HG02642 (cell line): ENCODE measurements at regions not wholly inside any gene's neighbourhood (a gene's known extent, or its start where the extent isn't known, plus 50 kb on each side); places are given as distances from the start of the nearest gene placed in this dataset.

Experiments used
- ATAC-seq: cut with Tn5 transposase; IDR thresholded peaks from one replicate; pipeline ENCODE4 v1.9.1; 2021; ENCODE audit warnings: mild to moderate bottlenecking; ENCODE audit not compliant: unreplicated experiment, poor library complexity

DNA sequence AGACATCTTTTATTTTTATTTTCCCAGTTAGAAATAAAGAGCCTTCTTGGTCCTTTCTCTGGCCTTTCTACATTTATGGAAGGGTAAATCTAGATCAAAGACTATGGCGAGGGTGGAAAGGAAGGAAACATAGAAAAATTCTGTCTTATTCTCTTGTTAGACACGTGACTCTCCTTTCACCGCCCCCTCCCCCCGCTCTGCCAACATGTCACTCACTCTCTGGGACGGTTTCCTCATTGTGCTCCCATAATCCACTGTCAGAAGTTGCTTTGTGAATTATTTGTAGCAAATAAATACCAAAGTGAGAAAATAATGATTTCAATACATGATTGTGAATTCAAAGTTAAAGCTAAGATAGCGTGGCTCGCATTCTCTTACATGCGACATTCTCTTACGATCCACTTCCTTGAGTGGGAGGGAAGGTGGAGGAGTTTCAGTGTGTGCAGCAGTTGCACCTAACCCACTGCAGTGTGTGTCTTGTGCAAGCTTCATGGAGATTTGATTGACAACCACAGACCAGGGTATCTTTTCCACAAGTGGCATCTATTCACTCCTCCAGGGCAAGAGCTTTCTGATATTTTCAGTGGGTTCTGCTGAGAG lies 423.0 kb upstream of the KIF2A start:
- no peak for ATAC-seq

DNA sequence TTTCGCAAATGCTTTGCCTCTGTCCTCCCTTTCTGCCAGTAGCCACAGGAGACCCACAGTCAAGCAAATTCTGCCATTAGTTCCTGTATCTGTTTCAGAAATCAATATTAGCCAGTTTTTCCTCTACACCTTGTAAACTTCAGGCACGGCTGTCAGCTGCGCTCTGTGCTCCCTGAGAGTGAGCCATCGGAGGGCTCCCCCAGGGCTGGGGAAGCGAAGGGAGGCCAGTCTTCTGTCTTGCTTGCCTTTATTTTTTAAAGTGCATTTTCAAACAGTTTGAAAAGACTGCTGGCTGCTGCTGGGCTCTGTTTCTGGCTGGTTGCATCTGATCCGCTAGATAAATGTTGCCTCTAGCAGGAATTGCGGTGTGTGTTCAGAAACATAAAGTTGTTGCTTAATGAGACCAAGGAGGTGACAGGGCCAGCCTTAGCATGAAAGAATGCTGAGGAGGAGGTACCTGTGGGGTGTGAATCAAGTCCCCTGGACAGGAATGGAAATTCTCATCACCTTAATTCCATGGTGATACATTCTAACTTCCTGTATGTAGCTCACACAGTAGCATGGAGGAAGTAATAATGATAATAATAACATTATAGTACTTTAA lies 421.7 kb upstream of the KIF2A start:
- no peak for ATAC-seq

DNA sequence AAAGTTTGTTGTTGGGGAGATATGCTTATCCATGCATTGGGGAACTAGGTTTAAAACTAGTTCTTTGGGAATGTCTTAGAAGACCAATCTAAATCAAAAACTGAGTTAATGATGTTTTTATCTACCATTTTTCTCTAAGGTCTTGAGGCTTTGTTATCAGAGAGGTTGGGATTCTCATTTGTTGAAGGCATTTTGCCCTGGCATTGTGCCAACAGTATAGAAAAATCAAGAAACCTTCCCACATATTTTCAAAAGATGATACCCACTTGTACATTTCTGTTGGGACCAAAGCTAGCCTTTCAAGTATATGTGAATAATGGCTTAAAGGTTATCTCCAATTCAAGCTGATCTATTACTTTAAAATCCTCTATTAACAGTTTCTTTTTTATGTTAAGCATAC lies 419.8 kb upstream of the KIF2A start:
- ATAC-seq = no peak

DNA sequence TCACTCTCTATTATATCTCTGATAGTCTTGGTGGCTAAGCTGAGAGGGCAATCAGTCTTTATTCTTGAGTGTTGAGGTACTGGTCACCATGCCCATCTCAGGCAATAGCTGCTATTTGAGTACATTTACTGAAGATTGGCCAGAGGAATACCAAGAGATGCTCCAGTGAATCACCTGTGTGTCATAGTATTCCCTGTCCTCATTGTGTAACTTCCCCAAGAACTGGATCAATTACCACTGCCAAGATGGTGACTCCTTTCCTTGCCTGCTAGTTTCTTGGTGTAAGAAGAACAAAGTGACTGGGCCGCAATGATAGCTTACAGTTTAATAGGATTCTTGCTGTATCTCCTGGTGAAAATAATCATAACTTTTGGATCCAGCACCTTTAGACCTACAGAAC lies 418.7 kb upstream of the KIF2A start:
- no peak for ATAC-seq

DNA sequence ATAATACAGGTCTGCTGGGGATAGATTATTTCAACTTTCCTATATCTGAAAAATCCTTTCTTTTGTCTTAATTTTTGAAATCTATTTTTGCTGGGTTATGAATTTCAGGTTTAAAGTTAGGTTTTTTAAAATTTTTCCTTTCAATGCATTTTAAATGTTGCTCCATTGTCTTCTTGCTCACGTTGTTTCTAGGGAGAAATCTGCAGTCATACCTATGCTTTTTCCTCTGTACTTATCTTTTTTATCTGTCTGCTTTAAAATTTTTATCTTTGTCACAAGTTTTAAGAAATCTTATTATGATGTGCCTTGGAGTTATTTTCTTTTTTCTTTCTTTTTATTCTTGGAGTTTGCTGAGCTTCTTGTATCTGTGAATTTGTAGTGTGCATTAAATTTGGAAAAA lies 412.0 kb upstream of the KIF2A start:
- ATAC-seq = no peak

DNA sequence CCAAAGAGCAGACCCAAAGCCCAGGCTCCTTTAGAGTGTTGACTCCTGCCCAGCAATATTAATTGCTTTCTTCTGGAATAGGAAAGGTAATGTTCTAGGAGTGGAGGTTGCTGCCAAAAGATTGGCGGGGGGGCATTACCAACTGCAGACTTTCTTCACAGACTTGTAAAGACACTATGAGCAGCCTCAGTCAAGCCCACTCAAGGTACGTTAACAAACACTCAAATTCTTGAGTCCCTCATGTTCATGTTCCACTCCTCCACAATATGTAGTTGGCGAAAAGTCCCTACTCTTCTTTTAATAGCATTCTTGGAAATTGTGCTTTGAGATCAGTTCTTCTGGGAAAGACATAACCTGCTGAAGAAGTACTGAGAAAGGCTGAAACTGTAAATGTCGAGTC lies 409.2 kb upstream of the KIF2A start:
- ATAC-seq = no peak

DNA sequence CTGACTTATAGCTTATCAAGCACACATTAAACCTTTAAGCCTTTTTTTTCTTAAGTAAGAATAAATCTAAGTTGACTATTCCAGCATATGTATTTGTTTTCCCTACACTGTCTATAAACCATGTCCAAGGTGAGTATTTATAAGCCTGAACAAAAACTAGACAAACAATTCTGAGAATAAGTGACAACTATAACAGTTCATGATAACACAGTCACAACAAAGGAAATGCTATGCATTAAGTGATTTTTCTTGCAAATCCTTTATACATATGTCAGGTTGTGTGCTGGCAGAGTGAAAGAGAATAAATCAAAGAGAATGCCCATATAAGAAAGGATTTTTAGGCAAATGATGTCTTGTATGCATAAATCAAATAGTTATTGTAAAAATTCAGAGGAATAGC lies 408.8 kb upstream of the KIF2A start:
- ATAC-seq = no peak

DNA sequence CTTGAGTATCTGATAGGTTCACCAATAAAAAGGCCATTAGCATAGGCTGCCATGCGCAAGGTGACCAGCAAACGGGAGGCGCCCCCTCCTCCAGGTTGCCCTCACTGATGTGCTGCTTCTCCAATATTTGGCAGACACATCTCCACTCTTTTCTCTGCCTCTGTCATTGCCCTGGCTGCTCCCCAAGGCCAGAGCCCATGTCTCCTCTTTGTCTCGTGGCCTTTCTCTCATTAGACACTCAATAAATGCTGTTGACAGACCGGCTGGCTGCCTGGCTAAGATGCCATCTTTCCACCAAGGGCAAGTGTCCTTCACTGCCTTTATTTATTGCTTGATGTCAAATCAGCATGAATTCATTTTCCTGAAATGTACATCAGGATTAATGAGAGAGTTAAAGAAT lies 404.0 kb upstream of the KIF2A start:
- no peak for ATAC-seq

DNA sequence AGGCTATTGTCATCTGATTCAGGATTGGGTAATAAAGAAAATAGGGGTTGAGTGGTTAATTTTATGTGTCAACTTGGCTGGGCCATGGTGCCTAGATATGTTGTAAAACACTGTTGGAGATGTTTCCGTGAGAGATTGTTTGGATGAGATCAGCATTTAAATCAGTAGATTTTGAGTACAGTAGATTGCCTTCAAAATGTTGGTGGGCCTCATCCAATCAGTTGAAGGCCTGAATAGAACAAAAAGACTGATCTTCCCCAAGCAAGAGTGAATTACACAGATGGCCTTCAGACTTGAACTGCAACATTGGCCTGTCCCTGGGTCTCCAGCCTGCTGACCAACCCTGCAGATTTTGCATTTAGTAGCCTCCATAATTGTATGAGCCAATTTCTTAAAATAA lies 401.3 kb upstream of the KIF2A start:
- no peak for ATAC-seq

DNA sequence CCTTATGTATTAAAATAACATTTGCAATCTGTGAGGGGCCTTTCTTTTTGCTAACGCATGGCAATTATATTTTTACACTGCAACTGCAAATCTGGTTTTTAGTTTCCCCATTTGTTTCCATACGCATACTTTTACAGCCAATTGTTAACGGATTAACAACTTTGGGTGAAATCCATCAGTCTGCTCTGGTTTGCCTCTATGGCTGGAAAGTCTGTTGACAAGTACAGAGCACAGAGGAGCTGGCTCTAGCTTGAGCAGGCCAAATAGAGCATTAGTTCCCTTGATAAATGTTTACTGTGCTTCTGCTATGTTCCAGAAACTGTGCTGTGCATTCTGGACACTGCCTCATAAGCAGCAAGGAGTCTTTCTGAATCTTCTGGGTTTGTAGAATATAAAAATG lies 400.4 kb upstream of the KIF2A start:
- ATAC-seq = no peak

DNA sequence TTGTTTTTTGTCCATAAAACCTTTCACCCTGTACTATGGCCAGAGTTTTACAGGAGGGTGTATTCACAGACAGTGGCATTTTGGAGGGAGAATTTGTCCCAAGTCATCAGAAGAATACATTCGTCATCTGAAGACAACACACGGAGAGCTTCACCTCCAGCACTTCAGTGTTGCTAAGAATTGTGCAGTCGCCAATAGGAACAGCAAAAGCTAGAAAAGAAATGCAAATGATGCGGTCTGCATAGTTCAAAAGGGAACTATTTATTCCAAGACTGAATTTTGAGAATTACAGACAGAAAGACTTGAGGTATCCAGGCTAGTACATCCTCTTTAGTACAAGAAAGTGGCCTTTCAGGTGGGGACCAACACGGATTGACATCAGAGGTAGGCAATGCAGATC lies 399.2 kb upstream of the KIF2A start:
- ATAC-seq = no peak

DNA sequence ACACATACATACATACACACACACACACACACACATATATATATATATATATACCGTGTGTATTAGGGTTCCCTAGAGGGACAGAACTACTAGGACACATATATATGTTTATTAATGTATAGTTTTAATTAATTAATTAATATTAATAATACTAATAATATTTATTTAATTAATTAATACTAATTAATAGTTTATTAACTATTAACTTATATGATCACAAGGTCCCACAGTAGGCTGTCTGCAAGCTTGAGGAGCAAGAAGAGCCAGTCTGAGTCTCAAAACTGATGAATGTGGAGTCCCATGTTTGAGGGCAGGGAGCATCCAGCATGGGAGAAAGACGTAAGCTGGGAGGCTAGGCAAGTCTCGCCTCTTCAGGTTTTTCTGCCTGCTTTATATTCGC lies 398.0 kb upstream of the KIF2A start:
- ATAC-seq = no peak

DNA sequence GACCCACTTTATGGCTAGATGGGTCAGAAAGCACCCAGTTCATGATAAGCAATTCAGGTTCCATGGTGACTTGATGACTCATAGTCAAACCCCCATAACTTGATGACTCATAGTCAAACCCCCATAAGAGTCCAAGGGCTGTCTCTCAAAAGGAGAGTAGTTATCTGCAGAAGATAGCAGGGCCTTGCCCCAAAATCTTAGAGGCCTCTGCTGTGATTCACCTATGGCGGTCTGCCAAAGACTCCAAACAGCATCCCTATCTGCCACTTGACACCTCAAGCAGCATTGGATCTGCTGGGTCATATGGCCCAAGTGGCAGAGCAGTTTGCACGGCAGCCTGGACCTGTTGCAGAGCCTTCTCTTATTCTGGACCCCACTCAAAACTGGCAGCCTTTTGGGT lies 395.2 kb upstream of the KIF2A start:
- ATAC-seq = no peak

DNA sequence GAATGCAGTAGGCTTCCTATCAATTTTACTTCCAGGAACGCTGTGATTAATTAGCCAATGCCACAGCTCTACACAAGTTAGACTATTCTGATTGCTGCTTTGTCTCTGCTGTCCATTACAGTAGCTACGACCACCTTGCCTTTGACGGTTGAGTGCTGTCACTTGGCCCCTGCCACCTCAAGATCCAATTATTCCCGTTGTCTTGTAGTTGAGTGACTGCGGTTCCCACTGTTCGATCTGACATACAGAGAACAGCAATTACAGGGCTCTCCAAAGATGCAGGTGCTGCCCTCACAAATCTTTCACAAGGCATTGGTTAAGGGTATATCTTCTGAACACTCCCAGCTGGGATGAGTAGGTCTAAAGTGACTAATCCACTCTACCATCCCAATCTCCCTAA lies 393.4 kb upstream of the KIF2A start:
- ATAC-seq = no peak

DNA sequence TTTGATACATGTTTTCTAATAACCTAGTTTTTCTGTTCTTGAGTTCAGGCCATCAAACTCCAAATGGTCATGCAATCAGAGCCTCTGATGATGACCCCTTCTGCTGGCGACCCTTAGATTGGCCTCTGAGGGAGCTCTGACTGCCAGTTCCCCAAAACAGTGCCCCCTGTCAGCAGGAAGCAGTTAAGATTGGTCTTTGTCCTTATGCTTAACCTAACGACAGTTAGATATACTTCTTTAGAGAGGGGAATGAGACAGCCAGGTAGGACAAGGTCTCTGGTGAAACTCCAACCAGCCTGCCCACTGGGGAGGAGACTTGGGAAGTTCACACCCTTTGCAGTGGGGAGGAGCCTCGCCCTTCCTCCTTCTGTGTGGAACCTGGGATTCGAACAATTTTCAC lies 390.4 kb upstream of the KIF2A start:
- ATAC-seq = no peak

DNA sequence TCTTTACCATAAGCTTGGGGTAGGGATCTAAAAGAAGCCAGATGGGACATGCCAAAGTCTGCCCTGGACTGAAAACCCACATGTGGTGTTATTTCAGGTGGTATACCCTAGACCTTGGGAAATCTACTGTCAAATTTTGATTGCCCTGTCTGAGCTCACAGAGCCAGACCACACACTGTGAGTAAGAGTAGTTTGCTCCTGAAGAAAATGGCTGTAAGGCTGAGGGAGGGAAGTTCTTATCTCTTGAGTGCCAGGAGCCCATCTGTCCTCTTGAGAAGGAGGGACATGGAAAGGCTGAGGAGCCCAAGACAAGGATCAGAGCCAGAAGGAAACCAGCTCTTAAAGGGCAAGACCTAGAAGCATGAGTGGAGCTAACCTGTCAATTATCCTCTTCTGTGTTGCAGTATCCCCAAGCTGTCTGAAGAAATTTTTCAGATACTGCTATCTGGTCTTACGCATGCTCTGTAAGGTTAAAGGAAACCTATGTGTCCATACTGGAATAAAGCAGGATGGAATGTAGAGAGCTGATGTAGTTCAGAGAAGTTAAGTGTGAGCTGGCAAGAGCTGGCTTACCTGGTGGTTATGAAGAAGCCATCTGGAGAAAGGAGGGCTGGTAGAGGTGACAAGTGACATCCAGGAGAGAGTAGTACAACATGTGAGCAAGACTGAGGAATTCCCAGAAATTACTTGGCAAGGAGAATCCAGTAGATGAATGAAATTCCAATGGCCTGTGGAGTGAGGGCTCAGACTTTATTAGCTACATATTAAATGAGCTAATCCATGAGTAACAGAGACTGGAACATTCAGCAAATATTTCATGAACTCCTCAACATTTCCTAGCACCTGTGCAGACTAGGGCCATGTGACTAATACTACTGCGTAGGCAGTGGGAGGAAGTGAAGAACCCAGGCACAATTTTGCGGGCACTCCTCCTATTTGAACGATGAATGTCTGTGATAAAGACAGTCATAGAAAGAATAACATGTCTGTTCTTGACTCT lies 389.1 kb upstream of the KIF2A start:
- no peak for ATAC-seq

DNA sequence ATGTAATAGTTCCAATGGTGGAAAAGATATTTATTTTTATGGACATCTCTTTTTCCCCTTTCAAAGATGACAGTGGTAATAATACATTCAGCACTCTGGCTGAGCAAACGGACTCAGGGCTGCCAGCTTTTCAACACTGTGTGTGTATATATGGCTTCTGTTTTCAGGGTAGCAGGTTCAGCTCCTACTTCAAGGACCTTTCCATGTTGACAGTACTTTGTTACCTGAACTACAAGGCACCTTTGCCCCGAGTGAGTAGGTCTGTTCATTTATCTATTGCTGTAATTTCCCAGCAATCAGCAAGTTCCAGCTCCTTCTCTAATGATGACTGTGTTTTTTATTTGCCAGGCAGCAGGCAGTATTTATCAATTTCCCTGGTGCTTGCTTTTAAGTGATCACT lies 387.4 kb upstream of the KIF2A start:
- no peak for ATAC-seq

DNA sequence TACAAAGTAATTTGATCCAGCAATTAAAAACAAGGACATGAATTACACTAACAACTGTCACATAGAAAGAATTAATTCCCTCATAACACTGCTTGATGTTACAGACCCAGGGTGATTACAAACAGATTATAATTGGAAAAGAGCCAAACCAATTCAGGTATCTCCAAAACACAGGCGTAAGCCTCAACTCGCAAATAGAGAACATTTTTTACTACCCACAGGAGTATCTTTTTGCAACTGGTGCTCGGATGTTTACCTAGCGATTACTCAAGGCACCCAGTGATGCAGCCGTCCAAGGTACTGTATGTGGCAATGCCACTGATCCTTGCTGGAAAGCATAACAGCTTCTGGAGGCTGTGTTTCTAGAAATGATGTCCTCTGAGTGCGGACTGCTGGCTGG lies 386.1 kb upstream of the KIF2A start:
- ATAC-seq = no peak

DNA sequence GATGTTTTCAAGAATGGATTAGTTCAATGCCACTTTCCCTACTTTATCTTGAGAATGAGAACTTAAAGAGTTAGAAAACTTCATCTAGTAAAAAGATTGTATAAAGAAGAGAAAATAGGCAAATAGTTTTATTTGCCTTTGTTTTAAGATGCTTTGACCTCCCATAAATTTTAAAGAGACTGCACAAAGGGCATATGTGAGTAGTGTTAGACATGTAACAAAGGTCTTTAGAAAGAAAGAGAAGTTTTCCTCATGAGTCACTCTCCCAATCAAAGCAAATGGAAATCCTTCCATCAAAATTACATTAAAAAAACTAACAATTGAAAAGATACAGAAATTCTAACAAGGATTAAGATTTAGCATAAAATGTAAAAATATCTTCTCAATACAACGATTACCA lies 381.8 kb upstream of the KIF2A start:
- no peak for ATAC-seq

DNA sequence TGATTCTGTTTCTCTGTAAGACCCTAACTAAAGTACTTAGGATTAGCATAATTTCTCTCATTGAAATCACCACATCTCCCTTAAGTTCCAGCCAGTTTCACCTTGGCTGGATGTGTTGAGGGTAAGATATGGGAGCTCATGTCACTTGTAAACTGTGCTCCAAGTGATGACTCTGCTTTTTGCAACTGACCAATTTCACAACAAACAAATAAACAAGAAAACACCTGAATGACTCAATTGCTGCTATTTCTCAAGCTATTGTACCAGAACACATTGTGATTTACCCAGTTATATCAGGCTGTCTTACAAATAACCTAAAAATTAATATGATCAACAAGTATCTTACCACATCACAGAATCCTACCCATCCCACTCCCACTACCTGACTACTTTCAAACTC lies 379.1 kb upstream of the KIF2A start:
- no peak for ATAC-seq

DNA sequence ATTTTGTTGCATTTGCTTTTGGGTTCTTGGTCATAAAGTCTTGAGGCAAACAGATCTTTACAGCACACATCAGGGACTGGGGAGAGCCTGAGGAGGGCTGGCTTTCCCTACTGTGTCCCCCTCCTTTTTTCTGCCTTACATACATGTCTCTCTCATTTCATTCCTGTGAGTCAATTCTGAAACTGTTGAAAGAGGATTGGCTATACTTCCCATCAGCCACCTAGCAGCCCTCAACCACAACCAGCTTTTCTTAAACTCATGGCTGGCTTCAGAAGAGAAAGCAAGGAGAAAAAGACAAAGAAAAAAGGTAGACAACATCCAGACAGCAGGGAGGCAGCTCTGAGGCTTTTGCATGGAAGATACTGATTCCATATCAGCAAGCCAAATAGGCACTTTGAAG lies 374.8 kb upstream of the KIF2A start:
- no peak for ATAC-seq
